OCI-LY1 (cell line): ENCODE measurements at regions not wholly inside any gene's neighbourhood (a gene's known extent, or its start where the extent isn't known, plus 50 kb on each side); places are given as distances from the start of the nearest gene placed in this dataset.

Source experiments
- EZH2 ChIP-seq: fragments of 200-600 bp; sonication (generic), shearing (Covaris generic); IDR thresholded peaks from 2 replicates; pipeline ENCODE4 v1.8.0; 2017; ENCODE audit warnings: borderline replicate concordance, mixed run types, mild to moderate bottlenecking, antibody characterized with exemption, low read length, moderate library complexity, mixed read lengths
- TF ChIP-seq, protein P1 (sequence below): fragments of 200-600 bp; sonication (generic), shearing (Covaris generic); IDR thresholded peaks from 2 replicates; pipeline ENCODE4 v1.5.1; 2017; ENCODE audit warnings: mild to moderate bottlenecking, antibody characterized with exemption, low read length, moderate library complexity, mixed read lengths

DNA sequence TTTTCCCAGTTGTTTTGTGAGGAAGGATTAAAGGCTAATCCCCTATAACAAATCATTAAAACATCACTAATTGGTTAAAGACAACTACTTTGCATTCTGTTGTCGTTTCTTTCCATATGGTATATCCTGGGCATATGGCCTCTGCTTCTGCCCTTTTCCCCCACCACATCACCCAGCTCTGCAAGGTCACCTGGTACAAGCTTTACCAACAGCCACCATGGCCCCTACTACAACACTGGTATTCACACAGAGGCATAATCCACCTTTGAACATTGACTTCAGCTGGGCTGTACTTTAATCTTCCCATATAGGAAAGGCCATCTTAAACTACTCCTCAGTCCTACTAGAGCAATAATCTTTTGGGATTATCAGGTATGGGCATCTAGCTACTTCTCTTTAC, 866.1 kb downstream of the TLE4 start:
- TF ChIP-seq, protein P1, sequence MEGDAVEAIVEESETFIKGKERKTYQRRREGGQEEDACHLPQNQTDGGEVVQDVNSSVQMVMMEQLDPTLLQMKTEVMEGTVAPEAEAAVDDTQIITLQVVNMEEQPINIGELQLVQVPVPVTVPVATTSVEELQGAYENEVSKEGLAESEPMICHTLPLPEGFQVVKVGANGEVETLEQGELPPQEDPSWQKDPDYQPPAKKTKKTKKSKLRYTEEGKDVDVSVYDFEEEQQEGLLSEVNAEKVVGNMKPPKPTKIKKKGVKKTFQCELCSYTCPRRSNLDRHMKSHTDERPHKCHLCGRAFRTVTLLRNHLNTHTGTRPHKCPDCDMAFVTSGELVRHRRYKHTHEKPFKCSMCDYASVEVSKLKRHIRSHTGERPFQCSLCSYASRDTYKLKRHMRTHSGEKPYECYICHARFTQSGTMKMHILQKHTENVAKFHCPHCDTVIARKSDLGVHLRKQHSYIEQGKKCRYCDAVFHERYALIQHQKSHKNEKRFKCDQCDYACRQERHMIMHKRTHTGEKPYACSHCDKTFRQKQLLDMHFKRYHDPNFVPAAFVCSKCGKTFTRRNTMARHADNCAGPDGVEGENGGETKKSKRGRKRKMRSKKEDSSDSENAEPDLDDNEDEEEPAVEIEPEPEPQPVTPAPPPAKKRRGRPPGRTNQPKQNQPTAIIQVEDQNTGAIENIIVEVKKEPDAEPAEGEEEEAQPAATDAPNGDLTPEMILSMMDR = no peak
- TF ChIP-seq EZH2 = no peak
